ENCODE measurements at regions not wholly inside any gene's neighbourhood (a gene's known extent, or its start where the extent isn't known, plus 50 kb on each side); places are given as distances from the start of the nearest gene placed in this dataset.

DNA sequence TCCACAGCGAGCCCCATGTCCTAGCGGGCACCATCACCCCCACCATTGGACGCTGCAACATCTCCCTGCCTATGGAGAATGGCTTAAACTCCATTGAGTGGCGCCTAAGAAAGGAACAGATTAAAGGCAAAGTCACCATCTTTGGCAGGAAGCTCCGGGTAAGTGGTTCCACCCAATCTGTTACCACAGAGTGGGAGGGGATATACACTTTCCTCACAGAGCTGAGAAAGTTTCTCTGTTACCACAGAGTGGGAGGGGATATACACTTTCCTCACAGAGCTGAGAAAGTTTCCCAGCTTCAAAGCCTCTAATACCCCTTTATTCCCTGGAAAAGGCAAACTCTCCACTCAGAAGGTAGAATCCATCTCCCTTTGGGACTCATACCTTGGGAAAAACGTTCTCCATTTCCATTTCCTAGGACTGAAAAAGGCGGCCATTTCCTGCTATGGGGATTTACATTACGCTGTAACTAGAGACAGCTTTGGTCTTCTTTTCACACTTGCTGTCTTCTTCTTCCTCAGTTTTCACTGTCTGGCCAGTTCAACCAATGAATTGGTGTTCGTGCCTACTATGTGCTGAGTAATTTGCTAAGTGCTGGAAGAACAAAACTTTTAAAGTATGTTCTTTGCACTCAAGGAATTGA lies 63.4 kb upstream of the WWC1 start:
- TF ChIP-seq POLR2A (IDR thresholded peaks at IDR 0.05): no peak
- TF ChIP-seq, protein P1, sequence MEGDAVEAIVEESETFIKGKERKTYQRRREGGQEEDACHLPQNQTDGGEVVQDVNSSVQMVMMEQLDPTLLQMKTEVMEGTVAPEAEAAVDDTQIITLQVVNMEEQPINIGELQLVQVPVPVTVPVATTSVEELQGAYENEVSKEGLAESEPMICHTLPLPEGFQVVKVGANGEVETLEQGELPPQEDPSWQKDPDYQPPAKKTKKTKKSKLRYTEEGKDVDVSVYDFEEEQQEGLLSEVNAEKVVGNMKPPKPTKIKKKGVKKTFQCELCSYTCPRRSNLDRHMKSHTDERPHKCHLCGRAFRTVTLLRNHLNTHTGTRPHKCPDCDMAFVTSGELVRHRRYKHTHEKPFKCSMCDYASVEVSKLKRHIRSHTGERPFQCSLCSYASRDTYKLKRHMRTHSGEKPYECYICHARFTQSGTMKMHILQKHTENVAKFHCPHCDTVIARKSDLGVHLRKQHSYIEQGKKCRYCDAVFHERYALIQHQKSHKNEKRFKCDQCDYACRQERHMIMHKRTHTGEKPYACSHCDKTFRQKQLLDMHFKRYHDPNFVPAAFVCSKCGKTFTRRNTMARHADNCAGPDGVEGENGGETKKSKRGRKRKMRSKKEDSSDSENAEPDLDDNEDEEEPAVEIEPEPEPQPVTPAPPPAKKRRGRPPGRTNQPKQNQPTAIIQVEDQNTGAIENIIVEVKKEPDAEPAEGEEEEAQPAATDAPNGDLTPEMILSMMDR (IDR thresholded peaks at IDR 0.05 in 4 of 5, conservative IDR thresholded peaks at IDR 0.05 in 1 of 5): no peak

All from gastrocnemius medialis (tissue), 4 donors.